Activated CD8-positive, alpha-beta memory T cell treated with anti-CD3 and anti-CD28 coated beads for 36 hours (primary cell): ENCODE measurements at regions not wholly inside any gene's neighbourhood (a gene's known extent, or its start where the extent isn't known, plus 50 kb on each side); places are given as distances from the start of the nearest gene placed in this dataset.

ENCODE experiments used
- CTCF ChIA-PET: fragments of 350-600 bp; sonication (Branson Sonifier 250); formaldehyde crosslinking; loops from one replicate; lab custom pipeline; 2021; ENCODE audit warnings: antibody characterized with exemption; lab: Charles Lee
- POLR2A ChIA-PET: fragments of 350-600 bp; sonication (Branson Sonifier 250); formaldehyde crosslinking; loops from one replicate; lab custom pipeline; 2021; ENCODE audit warnings: antibody characterized with exemption; lab: Charles Lee

GRCh38 chr5:39519079-39519478 lies 94.3 kb upstream of the DAB2 start:
- ChIA-PET CTCF (no interaction called here), POLR2A (no interaction called here)

GRCh38 chr5:39518516-39518915 lies 93.7 kb upstream of the DAB2 start:
- ChIA-PET CTCF (no interaction called here), POLR2A (no interaction called here)

- ChIA-PET CTCF (no interaction called here), POLR2A (no interaction called here)
These were observed 93.0 kb upstream of the DAB2 start for GRCh38 chr5:39517800-39518199.

GRCh38 chr5:39515881-39516280 lies 91.1 kb upstream of the DAB2 start:
- ChIA-PET POLR2A (no interaction called here), CTCF (no interaction called here)

GRCh38 chr5:39513236-39513635 lies 88.5 kb upstream of the DAB2 start:
- CTCF ChIA-PET = no interaction called here
- POLR2A ChIA-PET = no interaction called here

- CTCF ChIA-PET = no interaction called here
- POLR2A ChIA-PET = no interaction called here
These were observed 81.4 kb upstream of the DAB2 start for GRCh38 chr5:39506211-39506610.

GRCh38 chr5:39505791-39506190 lies 81.0 kb upstream of the DAB2 start:
- POLR2A ChIA-PET = no interaction called here
- CTCF ChIA-PET = no interaction called here

GRCh38 chr5:39505363-39505762 lies 80.6 kb upstream of the DAB2 start:
- ChIA-PET POLR2A (no interaction called here), CTCF (no interaction called here)

GRCh38 chr5:39503155-39503554 lies 78.4 kb upstream of the DAB2 start:
- ChIA-PET POLR2A (no interaction called here), CTCF (no interaction called here)

GRCh38 chr5:39502704-39503103 lies 77.9 kb upstream of the DAB2 start:
- CTCF ChIA-PET = no interaction called here
- POLR2A ChIA-PET = no interaction called here

- ChIA-PET CTCF (no interaction called here), POLR2A (no interaction called here)
These were observed 76.6 kb upstream of the DAB2 start for GRCh38 chr5:39501397-39501796.

GRCh38 chr5:39500551-39501175 lies 75.9 kb upstream of the DAB2 start:
- ChIA-PET POLR2A (no interaction called here), CTCF (no interaction called here)

GRCh38 chr5:39498278-39498952 lies 73.6 kb upstream of the DAB2 start:
- ChIA-PET POLR2A (no interaction called here), CTCF (no interaction called here)

- ChIA-PET POLR2A (no interaction called here), CTCF (interaction anchor here (0.5 kb wide), 1 partner anchor 1751 kb away, joined by 3 read pairs; no protein-coding TSS in a partner anchor)
These were observed 72.5 kb upstream of the DAB2 start for GRCh38 chr5:39497322-39497721.

GRCh38 chr5:39495227-39495626 lies 70.4 kb upstream of the DAB2 start:
- POLR2A ChIA-PET = no interaction called here
- CTCF ChIA-PET = no interaction called here

GRCh38 chr5:39494534-39494933 lies 69.8 kb upstream of the DAB2 start:
- ChIA-PET POLR2A (no interaction called here), CTCF (no interaction called here)

GRCh38 chr5:39494107-39494510 lies 69.3 kb upstream of the DAB2 start:
- CTCF ChIA-PET = no interaction called here
- POLR2A ChIA-PET = no interaction called here

GRCh38 chr5:39491210-39491609 lies 66.4 kb upstream of the DAB2 start:
- ChIA-PET POLR2A (no interaction called here), CTCF (no interaction called here)

GRCh38 chr5:39489263-39489662 lies 64.5 kb upstream of the DAB2 start:
- ChIA-PET POLR2A (no interaction called here), CTCF (no interaction called here)

GRCh38 chr5:39486790-39487189 lies 62.0 kb upstream of the DAB2 start:
- POLR2A ChIA-PET = no interaction called here
- CTCF ChIA-PET = no interaction called here

GRCh38 chr5:39486361-39486760 lies 61.6 kb upstream of the DAB2 start:
- ChIA-PET CTCF (no interaction called here), POLR2A (no interaction called here)

- ChIA-PET POLR2A (no interaction called here), CTCF (no interaction called here)
These were observed 60.3 kb upstream of the DAB2 start for GRCh38 chr5:39485079-39485478.
